GDM1 (cell line): ENCODE measurements at regions not wholly inside any gene's neighbourhood (a gene's known extent, or its start where the extent isn't known, plus 50 kb on each side); places are given as distances from the start of the nearest gene placed in this dataset.

Experiments used
- DNase-seq: peaks from one replicate; lab custom pipeline; 2025; lab: John Stamatoyannopoulos, UW

GRCh38 chr7:41346878-41347277 lies 356.0 kb downstream of the INHBA start:
- DNase-seq = no peak

- no peak for DNase-seq
Observed at GRCh38 chr7:41339913-41340676, 362.8 kb downstream of the INHBA start.

GRCh38 chr7:41336981-41337380 lies 365.9 kb downstream of the INHBA start:
- DNase-seq = no peak

- DNase-seq = no peak
Observed at GRCh38 chr7:41336455-41336952, 366.4 kb downstream of the INHBA start.

- DNase-seq = no peak
Observed at GRCh38 chr7:41334071-41334862, 368.6 kb downstream of the INHBA start.

GRCh38 chr7:41333511-41333910 lies 369.4 kb downstream of the INHBA start:
- DNase-seq = no peak

GRCh38 chr7:41331194-41331593 lies 371.7 kb downstream of the INHBA start:
- DNase-seq = no peak

GRCh38 chr7:41328544-41328943 lies 374.3 kb downstream of the INHBA start:
- DNase-seq = no peak

GRCh38 chr7:41328131-41328530 lies 374.8 kb downstream of the INHBA start:
- DNase-seq = no peak

GRCh38 chr7:41326616-41327015 lies 376.3 kb downstream of the INHBA start:
- DNase-seq = no peak

GRCh38 chr7:41323806-41324205 lies 379.1 kb downstream of the INHBA start:
- no peak for DNase-seq

- DNase-seq = no peak
Observed at GRCh38 chr7:41319581-41319980, 383.3 kb downstream of the INHBA start.

- no peak for DNase-seq
Observed at GRCh38 chr7:41316410-41316809, 386.5 kb downstream of the INHBA start.

- DNase-seq = no peak
Observed at GRCh38 chr7:41315764-41316163, 387.1 kb downstream of the INHBA start.

GRCh38 chr7:41313171-41313570 lies 389.7 kb downstream of the INHBA start:
- DNase-seq = no peak

GRCh38 chr7:41312235-41312634 lies 390.7 kb downstream of the INHBA start:
- no peak for DNase-seq

- no peak for DNase-seq
Observed at GRCh38 chr7:41311301-41311700, 391.6 kb downstream of the INHBA start.

- DNase-seq = no peak
Observed at GRCh38 chr7:41306486-41306885, 396.4 kb downstream of the INHBA start.

GRCh38 chr7:41305001-41305400 lies 397.9 kb downstream of the INHBA start:
- no peak for DNase-seq

- no peak for DNase-seq
Observed at GRCh38 chr7:41303709-41304108, 399.2 kb downstream of the INHBA start.

GRCh38 chr7:41298409-41298808 lies 404.5 kb downstream of the INHBA start:
- DNase-seq = no peak

- no peak for DNase-seq
Observed at GRCh38 chr7:41297166-41297565, 405.7 kb downstream of the INHBA start.

GRCh38 chr7:41295455-41295815 lies 407.5 kb downstream of the INHBA start:
- DNase-seq = no peak
